NCI-H146 (cell line): ENCODE measurements at regions not wholly inside any gene's neighbourhood (a gene's known extent, or its start where the extent isn't known, plus 50 kb on each side); places are given as distances from the start of the nearest gene placed in this dataset.
A peak's percentile ranks its signal among the peaks of the same experiment; 100 is the strongest.
"Not testable (repeated sequence)": the region's sequence is repeated elsewhere in the genome, so short reads cannot be mapped to it uniquely, and the experiment has no call there.

Experiments
- DNase-seq: peaks from one replicate; lab custom pipeline; 2025; lab: John Stamatoyannopoulos, UW

DNA sequence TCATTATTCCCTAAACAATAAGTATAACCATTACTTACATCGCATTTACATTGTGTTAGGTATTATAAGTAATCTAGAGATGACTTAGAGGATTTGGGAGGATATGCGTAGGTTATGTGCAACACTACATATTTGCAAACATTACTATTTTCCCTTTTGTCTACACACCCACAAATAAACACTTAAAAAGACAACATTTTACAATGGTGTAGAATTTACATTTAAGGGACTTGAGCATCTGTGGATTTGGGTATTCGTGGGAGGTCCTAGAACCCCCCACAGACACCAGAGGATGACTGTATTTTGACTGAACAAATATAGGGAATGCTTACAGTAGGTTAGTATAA lies 220.2 kb upstream of the MYO3A start:
- no peak for DNase-seq

DNA sequence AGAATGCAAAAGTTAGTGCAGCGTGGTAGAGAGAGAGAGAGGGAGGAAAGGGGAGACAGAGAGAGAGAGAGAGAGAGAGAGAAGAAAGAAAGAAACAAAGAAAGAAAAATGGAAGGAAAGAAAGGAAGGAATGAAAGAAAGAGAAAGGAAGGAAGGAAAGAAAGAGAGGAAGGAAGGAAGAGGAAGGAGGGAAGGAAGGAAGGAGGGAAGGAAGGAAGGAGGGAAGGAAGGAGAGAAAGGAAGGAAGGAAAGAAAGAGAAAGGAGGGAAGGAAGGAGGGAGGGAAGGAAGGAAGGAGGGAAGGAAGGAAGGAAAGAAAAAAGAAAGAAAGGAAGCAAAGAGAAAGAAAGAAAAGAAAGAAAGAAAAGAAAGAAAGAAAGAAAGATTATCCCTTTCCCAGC lies 209.8 kb upstream of the MYO3A start:
- no peak for DNase-seq

DNA sequence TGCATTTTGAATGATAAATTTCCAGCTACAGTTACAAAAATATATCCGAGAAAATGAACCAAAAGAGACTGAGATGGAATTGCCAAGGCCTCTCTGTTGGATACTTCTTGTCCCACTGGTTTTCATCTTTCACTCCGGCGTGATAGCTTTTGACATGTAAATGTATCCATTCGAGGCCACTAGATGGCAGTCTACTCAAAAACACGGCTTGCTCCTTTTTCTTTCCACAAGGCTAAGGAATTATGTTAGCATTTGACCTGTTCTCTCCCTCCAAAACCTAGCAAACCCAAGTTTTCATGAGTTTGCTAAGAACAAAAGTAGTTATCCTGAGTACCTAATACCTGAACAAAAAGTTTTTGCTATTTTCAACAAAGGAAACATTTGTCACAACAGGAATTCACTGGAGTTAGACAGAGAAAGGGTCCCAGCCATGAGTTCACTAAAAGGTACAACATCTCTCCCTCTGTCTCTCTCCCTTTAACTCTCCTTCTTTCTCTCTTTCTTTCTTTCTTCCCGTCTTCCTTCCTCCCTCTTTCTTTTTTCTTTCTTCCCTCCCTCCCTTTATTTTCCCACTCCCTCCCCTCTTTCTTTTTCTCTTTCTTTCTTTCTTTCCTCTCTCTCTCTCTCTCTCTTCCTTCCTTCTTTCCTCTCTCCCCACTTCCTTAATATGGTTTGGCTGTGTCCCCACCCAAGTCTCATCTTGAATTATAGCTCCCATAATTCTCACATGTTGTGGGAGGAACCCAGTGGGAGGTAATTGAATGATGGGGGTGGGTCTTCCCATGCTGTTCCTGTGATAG lies 207.9 kb upstream of the MYO3A start:
- peak; percentile 80 for DNase-seq

DNA sequence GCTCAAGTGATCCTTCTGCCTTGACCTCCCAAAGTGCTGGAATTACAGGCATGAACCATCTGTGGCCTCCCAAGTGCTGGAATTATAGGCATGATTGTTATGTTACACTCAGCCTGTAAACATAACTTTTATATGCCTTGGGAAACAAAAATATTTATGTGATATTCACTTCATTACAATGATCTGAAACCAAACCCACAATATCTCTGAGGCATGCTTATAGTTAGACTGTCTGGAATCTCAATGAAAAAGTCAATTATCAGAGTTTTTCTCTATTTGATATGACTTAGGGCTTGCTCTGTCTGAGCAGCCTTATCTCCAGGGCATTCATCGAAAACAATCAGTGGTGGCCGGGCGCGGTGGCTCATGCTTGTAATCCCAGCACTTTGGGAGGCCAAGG lies 195.3 kb upstream of the MYO3A start:
- DNase-seq: no peak

DNA sequence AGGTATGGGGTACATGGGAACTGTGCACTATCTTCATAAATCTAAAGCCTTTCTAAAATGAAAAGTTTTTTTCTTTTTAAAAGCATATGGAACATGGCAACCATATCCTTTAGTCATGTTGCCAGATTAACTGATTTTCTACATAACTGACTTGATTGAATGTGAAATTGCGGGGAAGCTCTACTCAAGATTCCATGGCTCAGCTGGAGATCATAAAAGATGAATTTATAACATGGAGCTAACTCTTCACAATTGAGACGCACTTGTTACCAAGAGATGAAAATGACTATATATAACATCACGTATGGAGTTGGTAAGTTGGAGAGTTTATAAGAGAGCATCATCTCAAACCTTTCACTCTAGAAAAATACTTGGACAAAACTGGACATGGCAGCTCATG lies 190.2 kb upstream of the MYO3A start:
- no peak for DNase-seq

DNA sequence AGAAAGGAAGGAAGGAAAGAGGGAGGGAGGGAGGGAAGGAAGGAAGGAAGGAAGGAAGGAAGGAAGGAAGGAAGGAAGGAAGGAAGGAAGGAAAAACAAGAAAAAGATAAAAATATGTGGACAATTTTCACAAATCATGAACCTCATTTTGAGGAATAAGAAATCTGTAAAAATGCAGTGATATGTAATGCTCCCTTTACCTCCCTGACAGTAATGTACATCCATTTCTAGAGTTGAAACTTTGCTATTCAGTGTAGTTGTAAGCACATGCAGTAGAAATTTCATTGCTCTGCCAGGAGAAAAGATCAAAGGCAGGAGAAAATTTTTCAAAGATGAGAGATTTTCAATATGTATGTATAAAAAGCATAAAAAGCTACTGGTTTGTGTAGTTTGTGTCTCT lies 189.5 kb upstream of the MYO3A start:
- DNase-seq: no peak

DNA sequence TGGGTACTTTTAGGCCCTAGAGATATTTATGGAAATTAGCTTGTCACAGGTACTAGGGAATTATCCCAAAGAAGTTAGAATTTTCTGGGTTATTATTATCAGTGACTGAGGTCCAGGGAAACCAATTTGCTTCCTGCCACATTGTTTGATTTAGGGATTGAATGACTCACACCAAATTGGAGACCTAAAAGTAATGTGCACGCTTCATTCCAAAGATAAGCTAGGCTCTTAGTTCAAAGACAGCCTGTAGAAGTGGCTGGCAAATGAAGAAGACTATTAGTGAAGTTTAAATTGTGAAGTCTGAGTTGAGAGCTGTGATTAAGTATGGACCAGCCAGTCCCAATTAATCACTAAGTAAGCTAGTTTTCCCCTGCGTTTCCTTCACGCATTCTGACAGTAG lies 188.1 kb upstream of the MYO3A start:
- no peak for DNase-seq

DNA sequence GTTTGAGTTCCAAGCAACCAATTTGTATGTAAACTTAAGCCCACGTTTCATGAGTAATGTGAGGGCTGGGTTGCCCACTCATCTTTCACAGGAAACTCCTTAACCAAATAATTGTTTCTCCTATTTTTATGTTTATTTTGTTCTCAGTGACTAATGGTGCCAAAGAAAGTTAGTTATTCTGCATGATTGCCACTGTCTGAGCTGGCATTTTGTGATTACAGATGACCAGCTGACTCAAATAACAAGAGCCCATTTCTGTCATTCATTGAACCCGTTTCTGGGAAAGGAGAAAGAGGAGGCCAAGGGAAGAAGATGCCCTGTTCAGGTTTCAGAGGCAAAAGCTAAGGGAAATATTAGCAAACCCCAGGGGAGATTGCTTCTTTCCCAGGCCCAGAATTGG lies 186.9 kb upstream of the MYO3A start:
- no peak for DNase-seq

DNA sequence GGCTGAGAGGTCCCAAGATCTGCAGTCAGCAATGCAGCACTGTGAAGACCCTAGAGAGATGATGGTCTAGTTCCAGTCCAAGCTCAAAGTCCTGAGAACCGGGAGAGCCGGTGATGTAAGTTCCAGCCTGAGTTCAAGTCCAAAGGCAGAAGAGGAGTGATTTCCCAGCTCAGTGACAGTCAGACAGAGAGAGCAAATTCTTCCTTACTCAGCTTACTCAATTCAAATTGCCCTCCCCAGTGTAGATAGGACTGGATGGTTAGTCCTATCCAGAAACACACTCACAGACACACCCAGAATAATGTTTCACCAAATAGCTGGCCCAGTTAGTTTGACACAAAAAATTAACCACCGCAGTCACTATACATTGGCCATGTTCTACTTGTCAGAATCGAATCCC lies 185.5 kb upstream of the MYO3A start:
- no peak for DNase-seq

DNA sequence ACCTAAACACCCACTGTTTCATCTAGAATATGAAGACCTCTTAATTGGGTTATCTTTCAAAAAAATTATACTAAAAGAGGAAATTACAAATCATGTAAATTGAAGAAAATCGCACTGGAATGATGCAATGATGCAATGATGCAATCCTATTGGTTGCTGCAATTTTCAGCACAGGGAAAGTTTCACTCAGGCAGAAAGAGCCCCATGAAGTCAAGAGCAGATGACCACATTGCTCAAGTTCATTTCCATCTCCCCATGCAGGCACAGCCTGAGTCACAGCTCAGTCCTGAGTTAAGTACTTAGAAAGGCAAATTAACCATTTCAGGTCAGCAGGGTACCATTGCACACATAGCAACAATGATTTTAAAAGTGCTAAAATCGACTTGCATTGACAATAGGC lies 180.3 kb upstream of the MYO3A start:
- DNase-seq: no peak

DNA sequence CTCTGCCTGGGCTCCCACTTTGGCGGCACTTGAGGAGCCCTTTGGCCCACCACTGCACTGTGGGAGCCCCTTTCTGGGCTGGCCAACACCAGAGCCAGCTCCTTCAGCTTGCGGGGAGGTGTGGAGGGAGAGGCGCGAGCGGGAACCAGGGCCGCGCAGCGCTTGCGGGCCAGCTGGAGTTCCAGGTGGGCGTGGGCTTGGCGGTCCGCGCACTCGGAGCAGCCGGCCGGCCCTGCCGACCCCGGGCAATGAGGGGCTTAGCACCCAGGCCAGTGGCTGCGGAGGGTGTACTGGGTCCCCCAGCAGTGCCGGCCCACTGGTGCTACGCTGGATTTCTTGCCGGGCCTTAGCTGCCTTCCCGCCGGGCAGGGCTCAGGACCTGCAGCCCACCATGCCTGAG lies 178.2 kb upstream of the MYO3A start:
- not testable (repeated sequence) for DNase-seq

DNA sequence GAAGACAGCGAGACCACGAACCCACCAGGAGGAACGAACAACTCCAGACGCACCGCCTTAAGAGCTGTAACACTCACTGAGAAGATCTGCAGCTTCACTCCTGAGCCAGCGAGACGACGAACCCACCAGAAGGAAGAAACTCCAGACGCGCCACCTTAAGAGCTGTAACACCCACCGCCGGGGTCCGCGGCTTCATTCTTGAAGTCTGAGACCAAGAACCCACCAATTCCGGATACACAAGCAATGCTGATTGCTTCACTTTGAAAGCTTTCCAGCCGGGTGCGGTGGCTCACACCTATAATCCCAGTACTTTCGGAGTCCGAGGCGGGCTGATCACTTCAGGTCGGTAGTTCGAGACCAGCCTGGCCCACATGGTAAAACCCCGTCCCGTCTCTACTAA lies 177.2 kb upstream of the MYO3A start:
- DNase-seq: no peak

DNA sequence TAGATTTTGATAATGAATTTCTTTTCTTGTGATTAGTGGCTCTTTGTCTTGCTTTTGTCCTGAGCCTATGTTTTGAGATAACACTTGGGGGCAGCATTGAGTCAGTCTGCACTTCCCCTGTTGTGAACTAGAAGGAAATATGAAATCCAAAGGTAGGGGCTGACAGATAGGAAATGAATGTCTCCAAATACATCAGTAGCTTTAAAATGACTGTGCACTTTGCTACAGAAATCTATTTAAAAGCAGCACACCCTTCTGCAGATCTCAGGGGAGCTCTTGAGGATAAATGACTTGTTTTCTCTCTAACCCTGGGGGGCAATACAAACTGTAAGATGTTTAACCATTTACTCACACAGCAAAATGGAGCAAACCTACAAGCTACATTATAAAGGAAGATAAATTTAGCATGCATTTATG lies 176.0 kb upstream of the MYO3A start:
- peak; percentile 72 for DNase-seq

DNA sequence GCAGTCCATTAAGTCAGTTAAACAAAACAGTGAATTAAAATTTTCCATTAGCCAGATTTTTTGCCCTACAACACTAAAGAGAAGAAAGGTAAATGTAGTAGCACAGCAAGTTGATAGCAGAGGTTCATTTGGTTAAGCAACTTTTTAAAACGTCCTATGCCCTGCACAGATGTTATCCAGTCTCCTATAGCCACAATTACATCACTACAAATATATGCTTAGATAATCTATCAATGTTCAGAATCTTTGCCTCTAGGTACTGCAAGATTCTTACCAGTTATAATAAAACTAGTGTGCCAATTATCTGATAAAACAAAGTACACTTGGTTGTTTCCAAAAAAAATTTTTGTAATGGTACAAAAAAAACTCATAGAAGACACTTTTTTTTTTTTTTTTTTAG lies 175.5 kb upstream of the MYO3A start:
- no peak for DNase-seq

DNA sequence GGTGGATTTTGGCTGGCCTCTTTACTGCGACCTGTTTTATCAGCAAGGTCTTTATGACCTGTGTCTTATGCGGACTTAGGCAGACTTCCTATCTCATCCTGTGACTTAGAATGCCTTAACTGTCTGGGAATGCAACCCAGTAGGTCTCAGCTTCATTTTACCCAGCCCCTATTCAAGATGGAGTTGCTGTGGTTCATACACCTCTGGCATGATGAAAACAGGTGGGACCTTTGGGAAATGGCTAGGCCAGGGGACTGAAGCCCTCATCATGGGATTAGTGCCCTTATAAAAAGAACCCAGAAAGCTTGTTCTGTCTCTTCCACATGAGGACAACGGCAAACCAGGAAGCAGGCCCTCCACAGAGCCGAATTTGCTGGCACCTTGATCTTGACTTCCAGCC lies 172.1 kb upstream of the MYO3A start:
- DNase-seq: no peak

DNA sequence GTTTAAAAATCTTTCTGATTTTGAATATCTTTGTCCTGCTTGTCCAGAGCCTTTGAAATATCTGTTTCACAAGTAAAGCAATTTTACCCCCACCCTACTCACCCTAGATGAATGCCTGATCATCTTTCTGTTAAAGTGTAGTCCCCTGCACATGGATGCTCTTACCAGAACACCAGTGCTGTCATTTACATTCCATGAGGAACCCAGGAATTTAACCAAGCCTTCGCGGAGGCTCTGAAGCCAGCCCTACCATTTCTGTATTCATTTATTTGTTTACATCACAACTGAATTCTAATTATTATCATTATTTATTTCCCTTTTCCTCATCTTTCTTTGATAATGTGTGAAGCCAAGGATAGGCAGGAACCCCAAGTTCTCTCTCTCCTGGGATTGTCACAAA lies 167.8 kb upstream of the MYO3A start:
- DNase-seq: no peak

DNA sequence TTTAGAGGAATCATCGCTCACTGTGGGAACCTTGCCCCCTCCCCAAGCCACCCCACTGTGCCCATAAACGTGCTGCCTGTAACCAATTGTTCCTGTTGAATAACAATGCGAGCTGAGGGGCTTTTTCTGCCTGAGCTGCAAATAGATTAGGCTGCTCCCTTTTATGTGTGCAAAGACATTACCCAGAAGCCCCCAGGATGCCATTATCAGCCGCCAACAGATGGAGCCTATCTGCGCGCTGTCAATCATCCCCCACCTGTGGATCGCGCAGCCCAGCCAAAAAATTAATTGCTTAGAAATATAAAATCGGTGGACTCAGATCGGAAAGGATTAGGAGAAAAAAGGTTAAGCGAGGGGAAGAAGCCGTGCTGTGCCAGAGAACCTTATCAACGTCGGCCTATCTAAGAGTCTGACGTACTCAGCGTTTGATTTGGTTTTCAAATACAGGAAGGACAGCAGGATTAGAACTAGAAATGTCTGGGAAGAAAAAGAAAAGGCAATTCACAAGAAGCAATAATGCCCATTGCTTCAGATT lies 167.3 kb upstream of the MYO3A start:
- peak; percentile 60 for DNase-seq

DNA sequence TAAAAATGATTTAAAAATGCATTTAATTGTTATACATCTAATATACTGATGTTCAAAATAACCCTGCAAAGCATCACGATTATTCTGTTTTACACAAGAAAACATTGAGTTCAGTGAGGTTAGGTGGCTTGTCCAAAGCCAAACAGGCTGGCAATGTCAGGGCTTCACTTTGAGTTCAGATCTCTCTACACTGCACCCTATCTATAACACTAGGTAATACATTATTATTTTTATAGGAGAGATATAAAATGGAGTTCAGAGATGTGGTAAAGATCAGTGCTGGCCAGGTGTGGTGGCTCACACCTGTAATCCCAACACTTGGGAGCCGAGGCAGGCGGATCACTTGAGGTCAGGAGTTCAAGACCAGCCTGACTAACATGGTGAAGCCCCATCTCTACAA lies 165.9 kb upstream of the MYO3A start:
- no peak for DNase-seq

DNA sequence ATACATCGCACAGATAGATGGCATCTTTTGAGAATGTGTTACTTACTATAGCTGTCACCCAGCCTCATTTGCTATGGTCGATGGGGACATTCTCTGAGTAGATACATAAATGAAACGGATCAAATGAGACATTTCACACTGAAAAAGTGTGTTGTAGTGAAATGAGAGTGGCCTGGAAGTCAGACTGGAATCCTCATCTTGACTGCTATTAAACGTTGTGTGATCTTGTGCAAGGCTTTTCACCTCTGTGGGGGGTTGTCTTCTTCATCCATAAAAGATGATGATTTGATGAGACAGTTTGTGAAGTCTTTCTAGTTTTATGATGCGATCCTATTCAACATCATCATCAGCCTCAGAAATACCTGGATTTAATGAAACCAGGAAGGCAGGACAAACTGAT lies 155.4 kb upstream of the MYO3A start:
- DNase-seq: no peak

DNA sequence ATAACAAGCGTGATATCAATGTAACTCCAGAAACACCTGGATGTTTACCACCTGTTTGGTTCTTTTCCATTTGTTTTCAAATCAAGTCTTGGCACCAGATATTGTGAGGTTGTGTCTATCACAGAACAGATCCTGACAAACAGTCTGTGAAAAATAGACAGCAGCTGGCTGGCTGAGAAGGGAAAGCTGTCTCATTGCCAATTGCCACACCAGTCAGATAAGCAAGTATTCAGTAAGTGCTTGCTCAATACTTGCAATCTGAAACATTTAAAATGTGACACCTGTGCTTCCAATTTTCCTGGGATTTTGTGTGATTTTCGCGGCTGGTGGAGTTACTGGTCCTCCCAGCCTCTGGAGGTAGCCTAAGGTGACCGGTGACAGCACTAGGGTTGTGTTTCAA lies 147.9 kb upstream of the MYO3A start:
- DNase-seq: no peak

DNA sequence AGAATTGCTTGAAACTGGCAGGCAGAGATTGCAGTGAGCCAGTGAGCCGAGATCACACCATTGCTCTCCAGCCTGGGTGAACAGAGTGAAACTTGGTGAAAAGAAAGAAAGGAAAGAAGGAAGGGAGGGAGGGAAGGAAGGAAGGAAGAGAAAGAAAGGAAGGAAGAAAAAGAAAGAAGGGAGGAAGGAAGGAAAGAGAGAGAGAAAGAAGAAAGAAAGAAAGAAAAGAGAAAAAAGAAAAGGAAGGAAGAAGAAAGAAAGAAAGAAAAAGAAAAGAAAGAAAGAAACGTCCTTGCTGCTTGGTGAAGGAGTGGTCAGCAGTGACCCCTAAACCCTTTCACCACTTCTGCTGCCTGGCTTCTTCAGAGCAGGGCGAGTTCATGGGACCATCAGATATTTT lies 147.1 kb upstream of the MYO3A start:
- DNase-seq: no peak

DNA sequence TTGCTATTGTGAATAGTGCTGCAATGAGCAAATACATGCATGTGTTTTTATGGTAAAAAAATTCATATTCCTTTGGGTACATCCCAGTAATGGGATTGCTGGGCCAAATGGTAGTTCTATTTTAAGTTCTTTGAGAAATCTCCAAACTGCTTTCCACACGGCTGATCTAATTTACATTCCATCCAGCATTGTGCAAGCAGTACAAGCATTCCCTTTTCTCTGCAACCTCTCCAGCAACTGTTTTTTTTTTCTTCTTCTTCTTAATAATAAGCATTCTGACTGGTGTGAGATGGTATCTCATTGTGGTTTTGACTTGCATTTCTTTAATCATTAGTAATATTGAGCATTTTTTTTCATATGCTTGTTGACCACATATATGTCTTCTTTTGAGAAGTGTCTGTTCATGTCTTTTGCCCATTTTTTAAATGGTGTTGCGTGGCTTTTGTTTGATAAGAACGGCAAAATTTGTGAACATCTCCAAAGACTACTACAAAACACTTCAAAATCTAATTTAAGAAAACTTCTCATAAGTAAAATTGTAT lies 136.1 kb upstream of the MYO3A start:
- DNase-seq: no peak

DNA sequence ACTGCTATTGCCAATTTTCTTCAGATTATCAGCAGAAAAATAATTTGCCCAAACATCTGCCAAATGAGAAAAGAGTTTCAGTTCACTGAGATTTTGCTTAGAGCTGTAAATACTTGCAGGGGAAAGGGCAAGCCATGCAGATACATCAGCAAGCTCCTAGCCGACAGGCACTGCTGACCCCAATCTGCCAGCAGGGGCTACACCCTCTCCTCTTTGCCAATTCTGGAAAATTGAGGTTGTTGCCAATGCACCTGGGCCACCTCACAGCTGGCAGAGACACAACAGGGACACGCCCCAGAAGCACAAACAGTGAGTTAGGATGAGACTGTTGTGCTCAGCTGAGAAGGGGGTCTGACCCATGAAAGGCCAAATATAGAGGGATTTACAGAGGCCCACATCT lies 129.5 kb upstream of the MYO3A start:
- DNase-seq: peak; percentile 9

DNA sequence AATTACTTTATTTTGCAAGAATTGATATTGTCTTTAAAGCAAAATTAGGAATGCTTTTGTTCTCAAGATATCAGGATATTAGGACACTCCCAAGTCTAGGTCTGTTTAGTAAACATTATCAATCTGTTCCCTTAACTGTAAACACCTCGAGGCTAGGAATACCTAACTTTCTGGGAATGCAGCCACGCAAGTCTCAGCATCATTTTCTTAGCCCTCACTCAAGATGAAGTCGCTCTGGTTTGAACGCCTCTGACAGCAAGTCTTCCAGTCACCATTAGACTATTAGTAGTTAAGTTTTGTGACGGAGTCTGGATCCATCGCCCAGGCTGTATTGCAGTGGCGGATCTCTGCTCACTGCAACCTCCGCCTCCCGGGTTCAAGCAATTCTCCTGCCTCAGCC lies 128.0 kb upstream of the MYO3A start:
- DNase-seq: no peak
